Ascending aorta (tissue), 2 donors: ENCODE measurements at regions not wholly inside any gene's neighbourhood (a gene's known extent, or its start where the extent isn't known, plus 50 kb on each side); places are given as distances from the start of the nearest gene placed in this dataset.

Source experiments
- DNase-seq, 2 donors: peaks; one replicate each; pipeline ENCODE4 v3.0.0-alpha.2; 2019; ENCODE audit warnings: low spot score in 2 of 2
- H3K27ac ChIP-seq, 2 donors: fragments of 200-600 bp; sonication (generic); one replicate each; pipeline ENCODE4 v1.5.1; 2016 to 2017; ENCODE audit warnings: mild to moderate bottlenecking in 1 of 2
- H3K27me3 ChIP-seq: fragments of 200-600 bp; sonication (generic); one replicate; pipeline ENCODE4 v1.5.1; 2017
- H3K36me3 ChIP-seq, 2 donors: fragments of 200-600 bp; sonication (generic); one replicate each; pipeline ENCODE4 v1.5.1; 2016
- H3K4me1 ChIP-seq, 2 donors: fragments of 200-600 bp; sonication (generic); one replicate each; pipeline ENCODE4 v1.5.1; 2016 to 2017; ENCODE audit warnings: mild to moderate bottlenecking in 1 of 2
- H3K4me3 ChIP-seq, 2 donors: fragments of 200-600 bp; sonication (generic); one replicate each; pipeline ENCODE4 v1.5.1; 2016 to 2017; ENCODE audit warnings: mild to moderate bottlenecking in 1 of 2
- H3K9me3 ChIP-seq, 2 donors: fragments of 200-600 bp; sonication (generic); one replicate each; pipeline ENCODE4 v1.5.1; 2016
- intact Hi-C: fragments of 100-400 bp; cut with DNase I; formaldehyde crosslinking; loops from one replicate; pipeline ENCODE4 v1.15.1; 2023
- TF ChIP-seq, protein P1 (sequence below), 3 experiments: fragments of 200-600 bp in 2 of 3; fragments of 450-650 bp in 1 of 3; sonication (generic) in 2 of 3; IDR thresholded peaks; one replicate each; pipeline ENCODE4 v1.5.1; 2016 to 2019; ENCODE audit warnings: antibody characterized with exemption in 3 of 3, mild to moderate bottlenecking in 1 of 3, moderate library complexity in 1 of 3

DNA sequence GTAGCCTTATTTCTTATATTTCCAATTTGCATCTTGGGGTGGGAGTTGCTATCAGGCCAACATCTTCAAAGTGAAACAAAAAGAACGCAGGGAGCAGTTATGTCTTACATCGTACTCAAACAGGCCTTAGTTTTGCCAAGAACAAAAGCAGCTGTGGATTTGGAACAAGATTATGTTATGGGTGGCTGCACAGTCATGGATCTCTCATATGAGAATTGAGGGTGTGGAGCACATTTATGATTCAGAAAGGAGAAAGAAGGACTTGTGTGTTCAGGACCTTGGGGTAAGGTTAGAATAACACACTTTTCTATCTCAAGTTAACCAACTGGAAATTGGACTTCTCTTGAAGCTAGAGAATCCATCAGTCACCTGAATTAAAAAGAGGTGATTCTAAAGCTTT is 259.9 kb downstream of the FOXA2 start:
- no peaks in the 10 kb centered on the region for H3K4me1 ChIP-seq
- intact Hi-C loops: no loop called here
- H3K27me3 ChIP-seq: no peaks in the 10 kb centered on the region
- no peaks in the 10 kb centered on the region for H3K9me3 ChIP-seq
- H3K4me3 ChIP-seq: no peak overlapping the region
- DNase-seq: no peak
- H3K27ac ChIP-seq: no peak overlapping the region
- H3K36me3 ChIP-seq: no peaks in the 10 kb centered on the region
- TF ChIP-seq, protein P1, sequence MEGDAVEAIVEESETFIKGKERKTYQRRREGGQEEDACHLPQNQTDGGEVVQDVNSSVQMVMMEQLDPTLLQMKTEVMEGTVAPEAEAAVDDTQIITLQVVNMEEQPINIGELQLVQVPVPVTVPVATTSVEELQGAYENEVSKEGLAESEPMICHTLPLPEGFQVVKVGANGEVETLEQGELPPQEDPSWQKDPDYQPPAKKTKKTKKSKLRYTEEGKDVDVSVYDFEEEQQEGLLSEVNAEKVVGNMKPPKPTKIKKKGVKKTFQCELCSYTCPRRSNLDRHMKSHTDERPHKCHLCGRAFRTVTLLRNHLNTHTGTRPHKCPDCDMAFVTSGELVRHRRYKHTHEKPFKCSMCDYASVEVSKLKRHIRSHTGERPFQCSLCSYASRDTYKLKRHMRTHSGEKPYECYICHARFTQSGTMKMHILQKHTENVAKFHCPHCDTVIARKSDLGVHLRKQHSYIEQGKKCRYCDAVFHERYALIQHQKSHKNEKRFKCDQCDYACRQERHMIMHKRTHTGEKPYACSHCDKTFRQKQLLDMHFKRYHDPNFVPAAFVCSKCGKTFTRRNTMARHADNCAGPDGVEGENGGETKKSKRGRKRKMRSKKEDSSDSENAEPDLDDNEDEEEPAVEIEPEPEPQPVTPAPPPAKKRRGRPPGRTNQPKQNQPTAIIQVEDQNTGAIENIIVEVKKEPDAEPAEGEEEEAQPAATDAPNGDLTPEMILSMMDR (IDR thresholded peaks at IDR 0.05): no peak

DNA sequence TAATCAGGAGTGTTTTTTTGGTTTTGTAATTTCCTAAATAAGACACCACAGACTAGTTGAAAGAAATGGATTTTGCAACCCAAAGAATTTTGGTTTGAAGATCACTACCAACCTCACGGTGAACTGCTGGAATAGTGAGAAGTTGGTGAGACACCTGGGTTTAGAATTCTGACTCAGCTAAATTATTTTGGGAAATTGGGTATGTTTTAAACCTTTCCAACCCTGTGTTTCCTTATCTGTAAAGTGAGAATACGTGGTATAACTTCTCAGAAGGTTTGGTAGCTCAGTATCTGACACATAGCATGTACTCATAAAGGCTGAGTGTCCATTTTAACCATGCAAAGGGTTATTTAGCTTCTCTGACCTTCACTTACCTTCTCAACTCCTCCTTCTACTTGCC is 261.9 kb downstream of the FOXA2 start:
- intact Hi-C loops: no loop called here
- TF ChIP-seq, protein P1 (IDR thresholded peaks at IDR 0.05): no peak
- Histone ChIP-seq H3K4me3 (no peak overlapping the region), H3K27me3 (no peaks in the 10 kb centered on the region), H3K27ac (no peak overlapping the region), H3K4me1 (no peaks in the 10 kb centered on the region), H3K36me3 (no peaks in the 10 kb centered on the region), H3K9me3 (no peaks in the 10 kb centered on the region)
- DNase-seq: no peak

DNA sequence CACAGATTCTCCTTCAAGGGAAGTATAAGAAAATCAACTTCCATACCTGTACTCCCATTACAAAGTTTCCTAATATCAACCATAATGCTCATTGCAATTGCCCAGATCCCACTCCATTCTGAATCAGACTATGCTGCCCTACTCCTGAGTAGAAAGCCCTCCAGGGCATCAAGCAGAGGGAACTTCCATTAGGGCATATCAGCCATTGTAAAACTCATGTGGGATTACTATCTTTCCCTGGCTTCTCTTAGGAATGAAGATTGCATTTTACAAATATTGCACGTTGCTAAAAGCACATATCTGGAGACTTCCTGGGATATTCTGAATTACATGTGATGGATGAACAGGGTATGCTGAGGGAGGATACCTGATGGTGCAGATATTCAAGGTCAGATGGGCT is 263.2 kb downstream of the FOXA2 start:
- TF ChIP-seq, protein P1 (IDR thresholded peaks at IDR 0.05): no peak
- DNase-seq: no peak
- Histone ChIP-seq H3K4me3 (no peak overlapping the region), H3K4me1 (no peaks in the 10 kb centered on the region), H3K9me3 (no peaks in the 10 kb centered on the region), H3K27ac (no peak overlapping the region), H3K27me3 (no peaks in the 10 kb centered on the region), H3K36me3 (no peaks in the 10 kb centered on the region)
- intact Hi-C loops: no loop called here

DNA sequence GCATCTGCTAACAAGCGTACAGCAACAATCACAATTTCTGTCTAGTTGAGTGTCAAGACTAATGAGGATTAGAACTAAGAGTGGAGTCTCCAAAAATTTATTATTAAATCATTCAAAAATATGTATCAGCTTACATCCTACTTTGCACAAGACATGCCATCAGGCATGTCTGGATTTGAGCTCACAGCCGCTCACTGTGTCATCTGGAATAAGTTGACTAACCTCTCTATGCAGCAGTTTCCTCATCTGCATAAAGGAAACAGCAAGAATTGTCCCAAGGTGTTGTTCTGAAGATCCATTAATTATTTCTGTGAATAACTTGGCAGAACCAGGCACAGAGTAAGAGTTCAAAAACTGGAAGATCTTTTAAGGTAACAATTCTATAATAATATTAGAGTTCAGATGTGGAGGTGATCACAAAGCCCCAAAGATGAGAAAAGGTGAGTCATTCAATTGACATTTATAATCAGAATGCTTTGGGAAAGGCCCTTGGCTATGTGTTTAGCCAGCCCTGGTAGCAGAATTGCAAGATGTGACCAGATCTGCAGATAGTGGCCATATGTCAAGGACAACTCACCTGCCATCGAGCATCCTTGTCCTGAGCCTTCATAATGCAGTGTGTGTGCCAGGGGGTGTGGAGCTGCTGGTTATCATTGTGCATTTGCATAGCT is 264.0 kb downstream of the FOXA2 start:
- Histone ChIP-seq H3K27ac (no peak overlapping the region), H3K4me1 (no peaks in the 10 kb centered on the region), H3K36me3 (no peaks in the 10 kb centered on the region), H3K27me3 (no peaks in the 10 kb centered on the region), H3K9me3 (no peaks in the 10 kb centered on the region), H3K4me3 (no peak overlapping the region)
- intact Hi-C loops: no loop called here
- TF ChIP-seq, protein P1 (IDR thresholded peaks at IDR 0.05): no peak
- DNase-seq: no peak

DNA sequence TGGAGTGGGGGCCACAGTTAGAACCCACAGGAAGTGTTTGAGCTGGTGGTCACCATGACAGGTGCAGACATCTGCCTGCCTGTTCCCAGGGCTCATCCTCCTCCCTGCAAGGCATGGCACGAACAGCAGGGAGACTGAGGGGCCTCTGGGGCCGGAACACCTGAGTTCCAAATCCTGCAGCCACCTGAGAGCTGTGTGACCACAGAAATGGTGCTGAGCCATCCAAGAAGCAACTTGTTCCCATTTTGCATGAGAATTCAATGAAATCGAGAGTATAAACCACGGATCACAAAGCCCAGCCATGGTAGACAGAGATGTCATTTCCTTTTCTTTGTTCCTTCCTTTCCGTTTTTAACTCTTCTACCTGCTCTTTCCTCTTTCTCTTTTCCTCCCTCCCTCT is 268.6 kb downstream of the FOXA2 start:
- intact Hi-C loops: loop anchor here (10.0 kb wide), 1 partner anchor 601 kb away; no protein-coding TSS in a partner anchor
- TF ChIP-seq, protein P1 (IDR thresholded peaks at IDR 0.05): no peak
- no peak for DNase-seq
- Histone ChIP-seq H3K9me3 (no peaks in the 10 kb centered on the region), H3K27ac (no peak overlapping the region), H3K4me1 (no peaks in the 10 kb centered on the region), H3K36me3 (no peaks in the 10 kb centered on the region), H3K27me3 (no peaks in the 10 kb centered on the region), H3K4me3 (no peak overlapping the region)

DNA sequence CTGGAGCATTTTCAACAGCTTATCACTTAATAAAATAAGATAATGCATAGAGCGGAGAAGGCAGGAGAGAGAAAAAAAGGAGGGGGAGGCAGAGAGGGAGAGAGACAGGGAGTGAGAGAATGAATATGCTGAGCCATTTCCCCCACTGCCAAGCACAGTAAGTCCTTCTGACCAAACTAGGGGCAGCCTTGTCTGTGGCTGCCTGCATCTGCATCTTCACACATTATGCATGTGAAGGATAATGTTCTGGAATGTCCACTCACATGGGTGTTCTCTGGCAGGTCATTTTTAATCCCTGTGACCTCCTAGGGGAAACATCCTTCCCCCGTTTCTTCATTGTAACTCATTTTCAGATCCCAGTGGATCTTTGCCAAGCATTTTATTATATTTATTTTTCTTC is 269.3 kb downstream of the FOXA2 start:
- no peak overlapping the region for H3K27ac ChIP-seq
- H3K36me3 ChIP-seq: no peaks in the 10 kb centered on the region
- no peaks in the 10 kb centered on the region for H3K9me3 ChIP-seq
- TF ChIP-seq, protein P1 (IDR thresholded peaks at IDR 0.05): no peak
- H3K4me1 ChIP-seq: no peaks in the 10 kb centered on the region
- intact Hi-C loops: loop anchor here (10.0 kb wide), 1 partner anchor 600 kb away; no protein-coding TSS in a partner anchor
- H3K27me3 ChIP-seq: no peaks in the 10 kb centered on the region
- no peak for DNase-seq
- no peak overlapping the region for H3K4me3 ChIP-seq
